ENCODE measurements at regions not wholly inside any gene's neighbourhood (a gene's known extent, or its start where the extent isn't known, plus 50 kb on each side); places are given as distances from the start of the nearest gene placed in this dataset.

- TF ChIP-seq CTCF (IDR thresholded peaks at IDR 0.05 in 8 of 11, conservative IDR thresholded peaks at IDR 0.05 in 3 of 11) = no peak
- no peak for TF ChIP-seq POLR2A (IDR thresholded peaks at IDR 0.05)
- TF ChIP-seq POLR2AphosphoS5 (IDR thresholded peaks at IDR 0.05) = no peak
Observed at GRCh38 chr4:180962268-180962667, 1280.9 kb upstream of the TENM3 start.
